ENCODE measurements at regions not wholly inside any gene's neighbourhood (a gene's known extent, or its start where the extent isn't known, plus 50 kb on each side); places are given as distances from the start of the nearest gene placed in this dataset.

DNA sequence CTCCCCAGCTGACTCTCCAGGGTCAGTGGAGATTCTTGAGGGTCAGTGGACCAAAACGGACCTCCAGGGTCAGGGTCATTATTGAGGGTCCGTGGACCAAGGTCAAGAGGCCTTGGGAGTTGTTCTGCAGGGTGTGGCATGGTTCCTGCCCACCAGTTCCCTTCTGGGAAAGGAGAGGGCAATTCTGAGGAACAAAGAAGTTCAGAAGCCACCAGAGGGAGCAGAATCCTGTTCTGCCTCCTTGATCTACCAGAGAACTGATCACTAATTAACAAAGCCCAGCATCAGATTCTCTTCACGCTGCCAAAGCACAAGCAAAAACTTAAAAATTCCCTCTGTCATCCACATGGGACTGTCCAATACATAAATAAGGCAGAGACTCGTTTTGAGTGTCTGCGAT lies 263.4 kb downstream of the DHX35 start:
- DNase-seq (ENCODE audit: low spot score) = no peak

DNA sequence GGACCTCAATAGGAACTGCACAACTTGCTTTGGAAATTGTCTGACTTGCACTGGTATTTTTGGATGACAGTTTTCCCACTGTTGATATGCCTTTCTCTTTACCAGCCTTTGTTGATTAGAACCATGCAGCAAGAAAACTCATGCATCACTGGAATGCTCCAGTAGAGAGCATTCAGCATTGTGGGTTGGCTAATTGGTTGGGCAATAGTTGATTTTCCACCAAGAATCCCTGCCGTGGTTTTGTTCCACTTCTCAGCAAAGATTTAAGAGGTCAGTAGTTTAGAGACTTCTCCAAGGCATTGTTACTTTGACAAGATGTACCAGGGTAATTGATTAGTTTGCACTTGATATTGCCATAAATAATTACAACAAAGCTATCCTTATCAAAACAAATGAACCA lies 260.0 kb downstream of the DHX35 start:
- no peak for DNase-seq (ENCODE audit: low spot score)

DNA sequence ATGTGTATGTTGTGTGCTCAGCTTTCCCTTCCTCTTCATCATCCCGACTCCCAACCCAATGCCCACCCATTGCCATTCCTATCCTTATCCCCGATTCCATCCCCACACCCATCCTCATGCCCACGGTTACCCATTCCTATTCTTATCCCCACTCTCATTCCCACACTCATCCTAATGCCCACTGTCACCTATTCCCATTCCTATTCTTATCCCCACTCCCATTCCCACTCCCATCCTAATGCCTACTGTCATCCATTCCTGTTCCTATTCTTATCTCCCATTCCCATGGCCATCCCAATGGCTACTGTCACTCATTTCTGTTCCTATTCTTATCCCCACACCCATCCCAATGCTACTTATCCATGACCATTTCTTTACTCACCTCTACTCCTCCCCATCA lies 254.1 kb downstream of the DHX35 start:
- no peak for DNase-seq (ENCODE audit: low spot score)

DNA sequence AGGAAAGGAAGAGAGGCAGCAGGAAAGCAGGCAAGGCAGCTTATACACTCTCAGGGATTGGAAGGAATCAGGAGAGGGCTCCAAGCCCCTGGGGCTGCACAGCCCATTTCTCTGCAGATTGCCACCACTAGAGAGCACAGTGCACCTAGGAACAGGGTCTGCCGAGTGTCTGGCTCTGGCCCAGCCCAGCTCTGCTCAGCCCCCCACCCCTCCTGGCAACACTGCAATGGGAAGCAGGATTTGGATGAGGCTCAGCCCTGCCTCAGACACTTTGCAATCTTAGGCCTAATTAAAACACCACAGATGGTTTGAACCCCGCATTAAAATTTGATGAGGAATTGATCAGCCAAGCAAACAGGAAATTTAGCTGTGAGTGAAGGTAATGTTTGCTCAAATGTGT lies 252.7 kb downstream of the DHX35 start:
- no peak for DNase-seq (ENCODE audit: low spot score)

DNA sequence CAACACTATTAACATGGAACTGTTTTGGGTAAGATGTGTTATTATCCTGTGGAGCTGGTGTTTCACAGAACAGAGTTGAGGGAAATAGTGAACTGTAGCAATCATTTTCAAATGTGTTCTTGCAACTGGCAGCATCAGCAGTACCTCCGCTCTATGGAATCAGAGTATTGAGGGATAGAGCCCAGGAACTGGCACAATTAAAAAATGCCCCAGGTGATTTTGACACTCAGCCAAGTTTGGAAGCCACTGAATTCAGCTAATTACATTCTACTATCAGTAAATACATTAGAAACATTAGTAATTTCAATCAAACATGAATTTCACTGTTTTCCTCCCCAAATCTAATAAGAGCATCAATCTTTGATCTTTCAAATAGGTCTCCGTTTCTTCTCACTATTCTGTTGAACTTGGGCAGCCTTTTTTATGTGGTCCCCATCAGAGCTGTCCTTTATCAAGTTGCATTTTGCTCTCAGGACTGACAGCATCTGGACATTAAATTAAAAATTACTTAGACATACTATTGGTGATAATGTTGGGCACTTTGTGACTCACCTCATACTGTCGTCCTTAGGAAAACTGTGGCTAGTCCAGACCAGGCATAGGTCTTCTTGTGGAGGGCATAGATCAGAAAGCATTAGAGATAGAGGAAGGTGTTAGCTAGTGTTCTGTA lies 251.5 kb downstream of the DHX35 start:
- DNase-seq (ENCODE audit: low spot score) = no peak

DNA sequence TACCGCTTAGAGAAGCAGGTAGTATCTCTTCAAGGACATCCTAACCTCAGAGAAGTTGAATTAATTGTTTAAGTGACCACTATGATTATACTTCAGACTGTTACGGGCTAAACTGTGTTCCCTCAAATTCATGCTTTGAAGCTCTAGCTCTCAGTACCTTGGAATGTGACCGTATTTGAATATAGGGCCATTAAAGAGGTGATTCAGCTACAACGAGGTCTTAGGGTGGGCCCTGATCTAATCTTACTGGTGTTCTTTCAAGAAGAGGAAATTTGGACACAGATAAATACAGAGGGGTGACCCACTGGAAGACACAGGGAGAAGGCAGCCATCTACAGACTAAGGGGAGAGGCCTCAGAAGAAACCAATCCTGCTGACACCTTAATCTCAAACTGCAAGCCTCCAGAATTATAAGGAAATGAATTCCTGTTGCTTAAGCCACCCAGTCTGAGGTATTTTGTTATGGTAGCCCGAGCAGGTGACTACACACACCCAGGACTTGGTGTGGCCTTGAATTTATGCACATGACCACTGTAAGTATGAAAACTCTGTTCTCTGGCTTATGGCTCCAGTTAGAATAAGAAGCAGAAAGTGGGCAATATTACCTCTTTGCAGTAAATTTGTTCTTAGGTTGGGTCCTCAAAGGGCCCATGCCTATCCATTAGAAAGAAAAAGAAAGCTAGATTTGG lies 249.1 kb downstream of the DHX35 start:
- no peak for DNase-seq (ENCODE audit: low spot score)

DNA sequence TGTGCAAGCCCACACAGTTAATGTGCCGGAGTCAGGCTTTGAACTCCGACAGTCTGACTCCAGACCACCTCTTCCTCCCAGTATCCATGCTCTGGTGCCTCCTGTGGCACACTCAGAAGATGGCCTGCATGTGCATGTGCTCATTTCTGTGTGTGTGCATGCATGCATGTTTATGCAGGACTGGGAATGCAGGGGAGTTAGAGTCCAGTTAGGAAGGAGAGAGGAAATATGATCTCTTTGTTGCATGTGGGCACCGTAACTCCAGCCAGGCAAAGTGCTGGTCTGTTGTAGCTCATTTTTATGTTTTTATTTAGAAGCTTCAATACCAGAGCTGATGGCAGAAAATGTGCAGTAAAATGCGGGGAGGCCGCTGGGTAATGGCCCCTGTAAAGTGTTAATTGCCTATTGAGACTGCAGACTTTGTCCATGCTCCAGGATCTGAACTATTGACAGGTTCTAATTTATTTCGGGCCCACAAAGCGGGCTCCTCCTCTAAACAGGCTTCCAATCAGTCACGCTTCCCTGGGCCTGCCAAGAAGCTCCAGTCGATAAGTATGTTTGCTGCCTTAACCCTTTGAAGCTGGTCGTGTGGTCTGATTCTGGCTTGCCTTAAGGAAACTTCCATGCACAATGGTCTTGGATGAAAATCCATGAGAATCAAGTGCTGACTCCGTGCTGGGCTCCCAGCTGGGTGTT lies 248.3 kb downstream of the DHX35 start:
- no peak for DNase-seq (ENCODE audit: low spot score)

DNA sequence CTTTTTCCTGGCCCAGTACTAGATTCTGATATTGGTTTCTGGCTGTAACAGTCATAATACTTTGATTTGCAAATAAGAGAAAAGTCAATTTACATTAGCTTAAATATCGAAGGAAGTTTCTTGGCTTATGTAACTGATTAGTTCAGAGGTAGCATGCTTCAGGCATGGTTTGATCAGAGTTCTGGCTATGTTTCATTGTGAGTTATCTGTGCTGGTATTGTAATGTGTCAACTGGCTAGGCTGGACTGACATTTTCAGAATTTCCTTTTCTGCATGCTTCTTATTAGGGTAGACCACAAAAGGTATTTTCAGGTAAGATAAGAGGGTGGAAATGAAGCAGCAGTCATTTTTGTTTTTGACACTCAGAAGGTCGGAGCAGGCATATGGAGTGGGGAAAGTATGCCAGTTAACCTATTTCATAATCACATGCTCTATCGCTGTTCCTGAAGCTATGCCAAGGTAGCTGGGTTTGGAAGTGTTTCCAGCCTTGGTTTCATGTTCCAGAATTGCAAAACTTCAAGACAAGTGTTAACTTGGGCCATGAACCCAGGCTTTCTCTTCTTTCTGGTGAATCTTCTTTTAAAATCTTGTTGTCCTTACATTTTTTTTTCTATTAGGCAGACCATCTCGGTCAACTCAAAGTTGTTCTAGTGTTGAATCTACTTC lies 244.9 kb downstream of the DHX35 start:
- no peak for DNase-seq (ENCODE audit: low spot score)

DNA sequence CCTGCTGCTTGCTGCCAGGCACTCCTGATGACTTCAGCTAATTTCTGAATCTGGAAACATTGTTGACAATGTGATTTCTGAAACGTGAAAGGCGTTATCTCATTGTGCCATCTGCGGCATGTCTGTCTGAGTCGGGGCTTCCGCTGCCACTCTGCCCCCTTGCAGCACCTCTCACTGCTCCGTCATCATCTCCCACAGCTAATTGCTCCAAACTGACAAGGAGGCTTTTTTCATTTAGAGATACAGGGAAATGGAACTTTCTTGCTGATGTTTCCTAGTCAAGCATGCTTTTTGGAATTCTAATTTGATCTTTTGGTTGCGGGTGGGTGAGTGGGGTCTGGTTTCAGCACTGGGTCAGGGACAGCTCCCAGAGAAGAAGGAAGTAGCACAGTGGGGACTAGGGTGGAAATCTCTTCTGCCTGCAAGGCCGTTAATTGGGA lies 233.5 kb downstream of the DHX35 start:
- DNase-seq (ENCODE audit: low spot score) = no peak

DNA sequence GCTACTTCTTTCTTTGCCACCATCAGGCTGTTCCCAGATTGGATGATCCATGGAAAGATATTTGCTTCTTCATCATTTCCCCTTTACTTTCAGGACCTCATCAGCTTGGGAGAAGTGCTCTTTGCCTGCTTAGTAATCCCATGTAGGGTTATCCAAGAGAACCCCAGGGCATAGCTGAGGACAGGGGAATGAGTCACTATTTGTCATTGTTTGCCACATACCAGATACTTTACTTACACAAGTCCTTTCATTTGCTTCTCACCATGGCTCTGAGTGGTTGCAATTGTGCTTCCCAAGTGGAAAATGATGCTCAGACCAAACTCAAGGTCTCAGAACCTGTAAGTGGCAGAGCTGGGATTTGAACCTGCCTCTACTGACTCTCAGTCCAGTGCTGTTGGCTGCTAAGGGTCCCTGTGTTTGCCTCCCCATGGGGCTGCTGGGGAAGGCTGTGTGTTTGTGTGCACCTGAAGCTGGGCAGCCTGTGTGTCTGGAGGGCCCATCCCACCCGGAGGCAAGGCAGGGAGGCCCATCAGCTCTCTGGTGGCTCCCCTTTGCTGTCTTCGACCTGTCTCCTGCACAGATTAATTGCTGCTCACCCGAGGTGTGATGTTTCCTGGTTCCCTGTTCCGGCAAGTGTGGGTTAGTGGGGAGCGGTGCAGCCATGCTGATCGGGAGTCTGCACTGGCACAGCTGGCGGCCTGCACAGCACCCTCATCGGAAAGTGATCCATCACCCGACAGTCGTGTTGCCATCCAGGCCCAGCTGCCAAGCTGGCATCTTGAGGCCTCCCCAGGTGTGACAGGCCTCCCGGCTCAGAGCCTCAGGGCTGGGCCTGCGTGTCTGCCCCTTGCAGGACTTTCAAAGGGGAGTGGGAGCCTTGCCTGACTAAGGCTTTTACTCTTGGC lies 228.8 kb downstream of the DHX35 start:
- peak; percentile 4 for DNase-seq (ENCODE audit: low spot score)

DNA sequence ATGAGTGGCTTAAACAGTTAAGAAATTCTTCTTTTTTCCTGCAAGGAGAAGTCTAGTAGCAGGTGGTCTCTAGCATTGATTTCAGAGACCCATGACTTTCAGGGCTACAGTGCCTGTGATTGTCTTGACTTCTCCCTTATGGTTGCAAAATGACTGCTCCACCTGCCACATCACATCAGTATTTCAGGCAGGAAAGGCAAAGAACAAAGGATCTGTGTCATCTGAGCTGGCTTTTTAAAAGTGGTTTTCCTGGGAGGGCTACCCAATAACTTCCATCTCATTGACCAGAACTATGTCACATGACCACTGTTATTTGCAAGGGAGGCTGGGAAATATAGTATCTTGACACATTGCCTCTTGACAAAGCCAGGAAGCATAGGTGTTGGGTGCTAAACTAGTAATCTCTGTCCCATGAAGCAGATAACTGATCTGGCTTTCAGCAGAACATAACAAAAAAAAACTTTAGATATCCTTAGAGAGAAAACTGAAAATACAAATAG lies 226.2 kb downstream of the DHX35 start:
- no peak for DNase-seq (ENCODE audit: low spot score)

DNA sequence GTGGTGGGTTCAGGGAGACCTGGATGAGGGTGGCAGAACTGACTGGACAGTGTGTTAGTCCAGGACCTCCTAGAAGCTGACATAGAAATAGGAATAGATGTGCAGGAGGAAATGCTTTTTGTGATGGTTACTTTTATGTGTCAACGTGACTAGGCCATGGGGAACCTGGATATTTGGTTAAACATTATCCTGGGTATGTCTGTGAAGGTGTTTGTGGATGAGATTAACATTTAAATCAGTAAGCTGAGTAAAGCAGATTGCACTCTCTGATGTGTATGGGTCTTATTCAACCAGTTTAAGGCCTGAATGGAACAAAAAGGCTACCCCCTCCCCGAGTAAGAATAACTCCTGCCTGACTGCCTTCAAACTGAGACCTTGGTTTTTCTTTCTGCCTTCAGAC lies 219.3 kb downstream of the DHX35 start:
- DNase-seq (ENCODE audit: low spot score) = no peak

DNA sequence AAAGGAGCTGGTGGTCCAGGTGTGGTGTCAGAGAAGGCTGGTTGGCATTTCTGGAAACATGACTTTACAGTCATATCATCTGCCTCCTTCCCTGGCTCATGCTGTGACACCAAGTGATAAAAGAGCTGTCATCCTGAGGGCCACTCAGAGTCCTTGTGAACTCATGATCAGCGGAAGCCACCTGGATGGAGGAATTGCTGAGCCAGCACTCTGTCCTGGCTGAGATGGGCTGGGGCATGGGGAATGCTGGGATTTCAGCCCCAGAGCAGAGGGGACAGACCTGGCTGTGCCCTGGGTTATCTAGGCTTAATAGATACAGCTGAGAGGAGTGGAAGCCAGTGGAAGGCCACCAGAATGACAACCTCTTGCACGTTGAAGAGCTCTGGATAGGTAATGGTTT lies 214.3 kb downstream of the DHX35 start:
- DNase-seq (ENCODE audit: low spot score) = no peak

DNA sequence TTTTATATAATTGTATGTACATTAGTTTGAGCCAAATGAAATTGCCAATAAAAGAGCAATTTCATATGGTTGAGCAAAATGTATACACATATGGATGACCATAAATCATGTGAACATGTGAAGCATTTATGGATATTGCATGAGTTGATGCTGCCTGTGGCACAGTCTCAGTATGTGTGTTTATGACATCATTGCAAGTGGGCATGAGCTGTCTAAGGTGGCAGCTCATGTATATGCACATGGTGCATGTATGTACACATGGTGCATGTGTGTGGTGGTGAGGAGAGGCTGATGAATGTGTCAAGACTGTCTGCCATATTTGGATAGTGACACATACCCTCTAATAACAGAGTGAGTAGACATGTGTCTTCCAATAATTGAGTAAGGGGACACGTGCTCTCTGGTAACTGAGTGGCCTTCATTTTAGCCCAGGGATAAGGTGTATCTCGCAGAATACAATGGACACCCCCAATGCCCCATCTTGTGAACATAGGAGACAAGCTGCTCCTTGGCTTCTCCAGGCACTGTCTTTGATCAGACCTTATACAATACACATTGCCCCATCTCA lies 208.8 kb downstream of the DHX35 start:
- no peak for DNase-seq (ENCODE audit: low spot score)

DNA sequence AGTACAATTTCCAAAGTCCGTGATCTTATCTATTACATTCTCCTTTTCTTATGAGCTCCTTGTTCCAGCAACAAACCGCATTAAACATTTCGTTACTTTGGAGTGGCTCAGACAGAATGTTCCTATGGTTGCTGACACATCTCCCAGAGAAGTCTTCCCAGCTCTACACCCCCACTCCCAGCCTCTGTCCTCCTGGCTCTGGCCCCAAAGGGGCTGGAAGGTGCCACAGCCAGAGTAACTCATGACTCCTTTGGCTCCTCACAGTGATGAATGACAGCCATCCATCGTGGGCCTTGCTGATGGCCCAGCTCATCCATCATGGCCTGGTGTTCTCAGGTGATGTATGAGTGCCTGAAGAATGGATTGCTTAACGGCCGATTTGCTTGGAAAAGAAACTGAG lies 203.0 kb downstream of the DHX35 start:
- DNase-seq (ENCODE audit: low spot score) = no peak

DNA sequence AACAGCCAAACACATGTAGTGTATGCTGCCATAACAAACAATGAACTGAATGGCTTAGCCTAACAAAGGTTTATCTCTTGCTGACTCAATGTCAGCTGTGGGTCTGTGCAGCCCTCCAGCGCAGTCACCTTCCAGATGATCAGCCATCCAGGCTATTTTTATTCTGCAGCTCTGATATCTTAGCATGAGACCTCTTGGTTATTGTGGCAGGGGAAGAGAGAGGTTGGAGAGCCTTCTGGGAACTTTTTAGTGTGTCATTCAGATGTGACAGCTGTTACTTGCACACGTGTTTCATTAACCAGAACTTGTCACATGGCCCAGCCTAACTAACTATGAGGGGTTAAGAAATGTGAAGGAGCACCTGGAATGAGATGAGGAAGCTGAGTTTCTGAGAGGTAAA lies 202.5 kb downstream of the DHX35 start:
- no peak for DNase-seq (ENCODE audit: low spot score)

DNA sequence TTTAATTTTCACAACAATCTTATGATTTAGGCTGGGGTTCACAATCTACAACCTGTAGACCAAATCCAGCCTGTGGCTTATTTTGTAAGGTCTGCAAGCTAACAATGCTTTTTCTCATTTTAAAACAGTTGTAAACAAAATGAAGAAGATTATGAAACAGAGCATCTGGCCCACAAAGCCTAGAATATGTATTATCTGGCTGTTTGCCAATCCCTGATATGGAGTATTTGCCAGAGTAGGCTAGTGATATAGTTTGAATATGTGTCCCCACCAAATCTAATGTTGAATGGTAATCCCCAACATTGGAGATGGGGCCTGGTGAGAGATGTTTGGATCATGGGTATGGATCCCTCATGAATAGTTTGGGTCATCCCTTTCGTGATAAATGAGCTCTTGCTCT lies 201.8 kb downstream of the DHX35 start:
- DNase-seq (ENCODE audit: low spot score) = no peak

DNA sequence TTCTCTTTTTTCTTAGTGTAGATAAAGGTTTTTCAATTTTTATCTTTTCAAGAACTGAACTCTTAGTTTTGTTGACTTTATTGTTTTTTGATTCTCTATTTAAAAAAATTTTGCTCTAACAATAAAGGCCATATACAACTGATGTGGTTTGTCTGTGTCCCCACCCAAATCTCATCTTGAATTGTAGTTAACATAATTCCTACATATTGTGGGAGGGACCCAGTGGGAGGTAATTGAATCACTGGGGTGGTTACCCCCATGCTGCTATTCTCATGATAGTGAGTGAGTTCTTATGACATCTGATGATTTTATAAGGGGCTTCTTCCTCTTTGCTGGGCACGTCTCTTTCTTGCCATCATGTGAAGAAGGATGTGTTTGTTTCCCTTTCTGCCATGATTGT lies 199.8 kb downstream of the DHX35 start:
- DNase-seq (ENCODE audit: low spot score) = no peak

DNA sequence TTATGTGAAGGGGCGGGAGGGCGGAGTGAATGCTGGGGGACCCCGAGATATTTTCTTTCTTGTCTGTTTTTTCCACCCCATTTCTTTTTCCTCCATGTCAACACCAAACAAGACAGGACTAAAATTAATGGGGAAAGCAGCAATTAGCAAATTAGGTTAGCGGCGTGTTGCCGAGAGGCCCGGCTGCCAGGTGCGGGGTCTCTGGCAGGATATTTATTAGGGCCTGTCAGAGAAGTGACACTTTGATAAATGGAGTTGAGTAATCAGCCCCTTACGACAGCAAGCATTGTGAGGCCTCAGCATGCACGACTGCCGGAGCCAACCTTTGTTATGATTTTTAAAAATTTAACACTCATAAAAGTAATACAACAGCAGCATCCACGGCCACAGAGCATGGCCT lies 193.8 kb downstream of the DHX35 start:
- no peak for DNase-seq (ENCODE audit: low spot score)

DNA sequence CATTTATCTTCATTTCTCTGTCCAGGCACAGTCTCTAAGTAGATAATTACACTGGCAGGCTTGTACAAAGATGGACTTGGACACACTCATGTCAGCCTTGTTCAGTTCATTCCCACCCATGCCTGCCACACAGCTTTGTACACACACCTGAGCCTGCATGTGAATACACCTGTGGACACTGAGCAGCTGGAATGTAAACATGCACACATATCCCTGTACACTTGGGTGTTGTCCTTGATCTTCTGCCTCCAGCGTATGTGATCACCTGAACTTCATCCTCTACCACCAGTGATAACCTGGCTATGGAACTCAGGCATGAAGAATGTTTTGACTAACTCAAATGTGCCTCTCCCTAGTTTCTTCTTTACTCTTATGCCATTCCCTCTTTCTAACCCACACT lies 190.6 kb downstream of the DHX35 start:
- DNase-seq (ENCODE audit: low spot score) = no peak

DNA sequence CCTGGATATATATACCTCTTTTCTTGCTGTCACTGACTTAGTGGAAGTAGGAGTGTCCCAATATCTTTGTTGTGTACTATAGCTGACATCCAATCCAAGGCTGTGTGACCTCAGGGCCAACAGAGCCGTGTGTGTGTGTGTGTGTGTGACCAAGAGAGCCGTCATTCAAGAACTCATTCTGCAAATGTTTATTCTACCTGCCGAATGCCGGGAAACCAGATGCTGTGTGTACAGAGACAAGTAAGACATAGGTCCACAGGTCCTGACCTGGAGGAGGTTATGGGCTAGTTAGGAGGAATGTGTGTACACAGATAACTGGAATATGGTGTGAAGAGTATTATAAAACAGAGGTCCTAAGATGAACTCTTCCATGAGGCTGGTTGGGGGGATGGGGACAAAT lies 190.0 kb downstream of the DHX35 start:
- no peak for DNase-seq (ENCODE audit: low spot score)

All from H4 (cell line).